Testis (tissue), 2 donors: ENCODE measurements at regions not wholly inside any gene's neighbourhood (a gene's known extent, or its start where the extent isn't known, plus 50 kb on each side); places are given as distances from the start of the nearest gene placed in this dataset.

Experiments
- DNase-seq: peaks from one replicate; pipeline ENCODE4 v3.0.0-alpha.2; 2019
- H3K27ac ChIP-seq, 2 donors: fragments of 200-600 bp; sonication (generic); one replicate each; pipeline ENCODE4 v1.5.1; 2019
- H3K27me3 ChIP-seq: fragments of 200-600 bp; sonication (generic); one replicate; pipeline ENCODE4 v1.5.1; 2019
- H3K36me3 ChIP-seq: fragments of 200-600 bp; sonication (generic); one replicate; pipeline ENCODE4 v1.5.1; 2017; ENCODE audit warnings: low read depth; ENCODE audit errors: missing control alignments
- H3K4me1 ChIP-seq: fragments of 200-600 bp; sonication (generic); one replicate; pipeline ENCODE4 v1.5.1; 2019
- H3K4me3 ChIP-seq, 2 donors: fragments of 200-600 bp; sonication (generic); one replicate each; pipeline ENCODE4 v1.5.1; 2017 to 2019
- H3K9me3 ChIP-seq: fragments of 200-600 bp; sonication (generic); one replicate; pipeline ENCODE4 v1.5.1; 2017
- POLR2A ChIP-seq: fragments of 450-650 bp; IDR thresholded peaks from one replicate; pipeline ENCODE4 v1.6.1; 2017; ENCODE audit warnings: antibody characterized with exemption, mild to moderate bottlenecking, moderate library complexity
- WGBS, 2 donors: methylation state at CpG; one replicate each; pipeline ENCODE4 v1.1.5; 2018; 5-methylcytosine and 5-hydroxymethylcytosine counted together
- intact Hi-C: fragments of 100-400 bp; cut with DNase I; formaldehyde crosslinking; loops from one replicate; pipeline ENCODE4 v1.15.1; 2023; ENCODE audit warnings: low total_unique reads
- TF ChIP-seq, protein P1 (sequence below), 3 experiments: fragments of 450-650 bp in 2 of 3; fragments of 200-600 bp in 1 of 3; sonication (generic) in 1 of 3; IDR thresholded peaks; one replicate each; pipeline ENCODE4 v1.5.1; 2016 to 2019; ENCODE audit warnings: antibody characterized with exemption in 3 of 3, mild to moderate bottlenecking in 2 of 3, moderate library complexity in 1 of 3

DNA sequence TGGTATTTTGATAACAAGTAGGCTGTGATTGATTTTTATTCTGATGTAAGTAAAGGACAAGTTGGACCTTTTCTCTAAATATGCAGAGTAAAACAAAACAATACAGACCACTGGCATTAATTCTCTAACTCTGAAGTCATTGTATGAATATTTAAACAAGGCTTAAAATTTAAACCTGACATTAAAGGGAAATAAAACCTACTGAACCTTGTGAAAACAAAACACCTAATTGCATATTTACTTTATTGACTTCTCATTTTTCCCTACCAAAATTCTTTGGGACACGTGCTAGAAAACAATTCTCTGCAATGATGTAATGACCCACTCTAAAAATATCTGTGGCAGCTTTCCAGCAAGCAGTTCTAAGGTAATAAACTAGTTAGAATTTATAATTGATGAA lies 369.7 kb upstream of the TRAM1L1 start:
- H3K36me3 ChIP-seq = no peaks in the 10 kb centered on the region
- H3K4me3 ChIP-seq = no peak overlapping the region
- H3K27ac ChIP-seq = no peak overlapping the region
- TF ChIP-seq, protein P1, sequence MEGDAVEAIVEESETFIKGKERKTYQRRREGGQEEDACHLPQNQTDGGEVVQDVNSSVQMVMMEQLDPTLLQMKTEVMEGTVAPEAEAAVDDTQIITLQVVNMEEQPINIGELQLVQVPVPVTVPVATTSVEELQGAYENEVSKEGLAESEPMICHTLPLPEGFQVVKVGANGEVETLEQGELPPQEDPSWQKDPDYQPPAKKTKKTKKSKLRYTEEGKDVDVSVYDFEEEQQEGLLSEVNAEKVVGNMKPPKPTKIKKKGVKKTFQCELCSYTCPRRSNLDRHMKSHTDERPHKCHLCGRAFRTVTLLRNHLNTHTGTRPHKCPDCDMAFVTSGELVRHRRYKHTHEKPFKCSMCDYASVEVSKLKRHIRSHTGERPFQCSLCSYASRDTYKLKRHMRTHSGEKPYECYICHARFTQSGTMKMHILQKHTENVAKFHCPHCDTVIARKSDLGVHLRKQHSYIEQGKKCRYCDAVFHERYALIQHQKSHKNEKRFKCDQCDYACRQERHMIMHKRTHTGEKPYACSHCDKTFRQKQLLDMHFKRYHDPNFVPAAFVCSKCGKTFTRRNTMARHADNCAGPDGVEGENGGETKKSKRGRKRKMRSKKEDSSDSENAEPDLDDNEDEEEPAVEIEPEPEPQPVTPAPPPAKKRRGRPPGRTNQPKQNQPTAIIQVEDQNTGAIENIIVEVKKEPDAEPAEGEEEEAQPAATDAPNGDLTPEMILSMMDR (IDR thresholded peaks at IDR 0.05) = no peak
- TF ChIP-seq POLR2A = no peak
- no peaks in the 10 kb centered on the region for H3K27me3 ChIP-seq
- DNase-seq = no peak
- no peaks in the 10 kb centered on the region for H3K4me1 ChIP-seq
- intact Hi-C loops = no loop called here
- no peaks in the 10 kb centered on the region for H3K9me3 ChIP-seq
- 49 to 56% methylated on average over 1 of the region's 1 CpG for whole genome bisulfite sequencing, 2 donors

DNA sequence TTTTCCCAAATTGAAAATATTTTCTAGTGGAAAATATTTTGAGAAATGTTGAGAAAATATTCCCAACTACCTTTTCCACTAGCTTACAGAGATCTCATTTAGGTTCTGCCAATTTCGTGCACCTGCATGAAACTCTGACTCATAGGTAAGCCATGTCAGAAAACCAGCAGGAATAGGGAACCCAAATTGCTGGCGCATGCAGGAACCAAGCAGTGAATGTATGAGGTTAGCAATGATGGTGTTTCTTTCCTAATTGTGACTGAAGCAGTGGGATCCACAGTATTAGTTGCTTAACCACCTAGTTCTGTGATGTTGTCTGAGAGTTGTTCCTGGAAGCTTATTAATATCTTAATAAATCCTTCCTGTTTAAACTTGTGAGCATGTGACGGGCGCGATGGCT lies 381.0 kb upstream of the TRAM1L1 start:
- Histone ChIP-seq H3K4me3 (no peak overlapping the region), H3K9me3 (no peaks in the 10 kb centered on the region), H3K4me1 (no peaks in the 10 kb centered on the region), H3K27ac (no peak overlapping the region), H3K27me3 (no peaks in the 10 kb centered on the region), H3K36me3 (no peaks in the 10 kb centered on the region)
- no peak for DNase-seq
- 60 to 83% methylated on average over 5 of the region's 5 CpGs for WGBS, 2 donors
- intact Hi-C loops = no loop called here
- no peak for TF ChIP-seq POLR2A
- TF ChIP-seq, protein P1 (IDR thresholded peaks at IDR 0.05) = no peak

DNA sequence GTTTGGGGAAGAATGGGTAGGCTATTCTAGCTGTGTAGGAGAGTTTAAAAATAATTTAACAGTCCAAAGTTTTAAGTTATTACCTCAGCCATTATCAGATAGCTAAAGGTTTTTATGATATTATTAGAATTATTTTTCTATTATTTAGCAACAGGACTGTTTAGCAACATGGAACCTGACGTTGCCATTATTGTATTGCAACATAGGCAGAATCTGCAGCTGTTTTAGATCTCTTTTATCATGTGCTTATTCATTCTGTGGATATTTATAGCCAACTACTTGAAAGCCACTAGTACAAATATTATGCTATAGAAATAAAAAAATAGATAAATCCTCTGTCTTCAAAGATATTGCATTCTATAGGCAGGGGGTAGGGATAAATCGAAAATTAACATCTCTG lies 382.0 kb upstream of the TRAM1L1 start:
- H3K9me3 ChIP-seq = no peaks in the 10 kb centered on the region
- DNase-seq = no peak
- no peak for TF ChIP-seq POLR2A
- TF ChIP-seq, protein P1 (IDR thresholded peaks at IDR 0.05) = no peak

DNA sequence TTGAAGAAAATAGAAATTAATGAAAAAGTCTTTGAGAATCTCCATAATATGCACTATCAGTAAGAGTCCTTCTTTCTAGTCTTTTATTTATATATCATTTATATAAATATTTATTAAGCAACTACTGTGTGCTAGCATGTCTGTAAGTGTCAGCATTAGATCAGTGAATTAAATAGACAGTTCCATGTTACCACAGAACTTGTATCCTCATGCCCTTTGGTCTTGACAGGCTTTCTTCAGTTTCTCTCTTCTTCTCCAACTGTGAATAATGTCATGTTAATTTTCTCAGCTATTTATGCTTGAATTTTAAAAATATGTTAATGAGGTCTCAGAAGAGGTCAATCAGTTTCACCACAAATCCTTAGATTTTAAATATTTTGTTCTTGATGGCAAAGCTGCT lies 389.6 kb upstream of the TRAM1L1 start:
- intact Hi-C loops = no loop called here
- H3K4me3 ChIP-seq = no peak overlapping the region
- no peak overlapping the region for H3K27ac ChIP-seq
- DNase-seq = no peak
- no peaks in the 10 kb centered on the region for H3K27me3 ChIP-seq
- H3K4me1 ChIP-seq = no peaks in the 10 kb centered on the region
- H3K9me3 ChIP-seq = no peaks in the 10 kb centered on the region
- TF ChIP-seq, protein P1 (IDR thresholded peaks at IDR 0.05) = no peak
- no peak for TF ChIP-seq POLR2A
- no peaks in the 10 kb centered on the region for H3K36me3 ChIP-seq

More for the DNA sequence above, 382.0 kb upstream of the TRAM1L1 start:
- WGBS, 2 donors = 42 to 53% methylated on average over 2 of the region's 2 CpGs
- intact Hi-C loops = no loop called here
- no peak overlapping the region for H3K4me3 ChIP-seq
- H3K36me3 ChIP-seq = no peaks in the 10 kb centered on the region
- no peaks in the 10 kb centered on the region for H3K27me3 ChIP-seq
- no peaks in the 10 kb centered on the region for H3K4me1 ChIP-seq
- H3K27ac ChIP-seq = no peak overlapping the region

DNA sequence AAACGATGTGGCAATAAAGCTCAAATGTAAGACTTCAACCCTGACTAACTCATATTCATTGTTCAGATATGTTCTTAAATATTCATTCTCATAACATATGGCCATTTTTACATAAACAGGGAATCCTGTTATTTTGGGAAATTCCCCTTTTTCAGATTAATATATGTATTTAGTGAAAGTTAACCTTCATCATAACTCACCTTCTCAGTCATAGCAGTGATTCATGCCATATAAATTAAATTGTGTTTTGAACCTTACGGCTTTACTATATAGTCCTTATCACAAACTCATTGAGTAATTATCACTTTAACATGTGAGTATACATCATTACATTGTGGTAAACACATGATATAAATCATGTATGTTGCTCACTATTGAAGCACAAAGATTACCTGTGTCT lies 392.5 kb upstream of the TRAM1L1 start:
- 84 to 94% methylated on average over 2 of the region's 2 CpGs for WGBS, 2 donors
- intact Hi-C loops = no loop called here
- no peak for DNase-seq

More for the DNA sequence above, 392.5 kb upstream of the TRAM1L1 start:
- H3K4me3 ChIP-seq = no peak overlapping the region
- no peaks in the 10 kb centered on the region for H3K4me1 ChIP-seq
- H3K36me3 ChIP-seq = no peaks in the 10 kb centered on the region
- H3K27ac ChIP-seq = no peak overlapping the region
- TF ChIP-seq POLR2A = no peak
- H3K27me3 ChIP-seq = no peaks in the 10 kb centered on the region
- H3K9me3 ChIP-seq = no peaks in the 10 kb centered on the region
